ENCODE measurements at regions not wholly inside any gene's neighbourhood (a gene's known extent, or its start where the extent isn't known, plus 50 kb on each side); places are given as distances from the start of the nearest gene placed in this dataset.

DNA sequence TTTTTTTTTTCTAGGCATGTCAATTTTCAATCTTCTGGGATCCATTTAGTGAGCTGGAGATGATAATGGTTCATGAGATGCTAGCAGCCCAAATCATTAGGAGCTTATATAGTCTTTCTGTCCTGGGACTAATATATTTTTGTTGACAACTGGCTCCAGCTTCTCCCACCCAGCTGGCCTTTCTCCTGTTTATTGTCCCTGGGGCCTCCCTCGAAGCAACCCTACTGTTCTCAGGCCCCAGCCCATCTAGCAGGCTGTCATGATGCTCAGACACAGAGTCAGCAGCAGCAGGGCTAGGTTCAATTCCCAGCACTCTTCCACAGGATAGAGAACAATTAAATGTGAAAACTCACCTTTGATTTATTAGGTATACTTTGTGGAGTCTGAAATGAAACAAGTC is 127.6 kb upstream of the MID1 start:
- DNase-seq (ENCODE audit: low read depth in 2 of 2), result no peak

DNA sequence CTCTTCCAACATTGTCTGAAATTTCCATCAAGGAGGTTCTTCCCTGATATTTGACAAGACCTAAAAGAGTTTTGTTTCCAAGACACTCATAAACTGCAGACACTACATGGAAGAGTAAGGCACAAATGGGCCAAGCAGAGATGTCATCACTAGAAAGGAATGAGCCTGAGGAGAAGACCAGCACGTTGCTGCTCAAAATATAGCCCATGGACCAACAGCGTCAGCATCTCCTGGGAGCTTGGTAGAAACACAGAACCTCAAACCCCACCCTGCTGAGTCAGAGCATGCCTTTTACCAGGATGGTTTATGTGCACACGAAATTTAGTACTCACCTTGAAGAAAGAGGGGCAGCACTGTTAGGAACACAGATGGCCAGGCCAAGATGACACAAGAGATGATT is 128.7 kb upstream of the MID1 start:
- no peak for DNase-seq (ENCODE audit: low read depth in 2 of 2)

DNA sequence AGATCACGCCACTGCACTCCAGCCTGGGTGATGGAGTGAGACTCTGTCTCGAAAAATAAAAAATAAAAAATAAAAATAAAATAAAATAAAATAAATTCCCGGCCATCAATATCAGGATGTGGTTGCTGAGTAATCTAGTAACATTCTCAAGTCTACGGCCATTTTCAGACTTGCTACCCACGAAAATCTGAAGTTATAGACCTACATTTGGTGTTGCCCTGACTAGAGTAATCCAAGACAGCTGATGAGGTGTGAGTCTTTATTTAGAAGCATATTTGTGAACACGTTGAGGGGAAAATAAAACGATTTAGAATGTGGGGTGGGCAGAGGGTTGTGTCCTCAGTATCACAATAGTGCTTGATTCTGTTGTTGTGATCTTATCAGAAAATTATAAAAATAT is 130.2 kb upstream of the MID1 start:
- DNase-seq (ENCODE audit: low read depth in 2 of 2), result no peak

DNA sequence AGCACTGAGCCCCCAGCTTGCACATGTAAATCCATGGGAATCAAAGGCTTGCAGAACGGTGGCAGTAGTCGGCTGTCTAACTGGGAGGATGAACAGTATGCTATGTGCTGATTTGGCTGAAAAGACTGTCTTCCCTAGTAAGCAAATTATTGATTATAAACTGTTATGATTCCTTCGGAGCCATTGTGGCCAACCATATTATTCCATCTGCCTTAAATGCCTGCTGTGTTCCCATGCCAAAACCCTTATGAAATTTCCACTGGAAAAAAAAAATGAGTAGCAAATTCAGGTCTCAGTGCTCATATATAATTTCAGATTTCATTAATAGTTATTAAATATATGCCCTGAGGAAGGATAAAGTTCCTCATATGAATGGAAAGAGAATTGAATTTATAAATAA is 132.7 kb upstream of the MID1 start:
- DNase-seq (ENCODE audit: low read depth in 2 of 2), result no peak

DNA sequence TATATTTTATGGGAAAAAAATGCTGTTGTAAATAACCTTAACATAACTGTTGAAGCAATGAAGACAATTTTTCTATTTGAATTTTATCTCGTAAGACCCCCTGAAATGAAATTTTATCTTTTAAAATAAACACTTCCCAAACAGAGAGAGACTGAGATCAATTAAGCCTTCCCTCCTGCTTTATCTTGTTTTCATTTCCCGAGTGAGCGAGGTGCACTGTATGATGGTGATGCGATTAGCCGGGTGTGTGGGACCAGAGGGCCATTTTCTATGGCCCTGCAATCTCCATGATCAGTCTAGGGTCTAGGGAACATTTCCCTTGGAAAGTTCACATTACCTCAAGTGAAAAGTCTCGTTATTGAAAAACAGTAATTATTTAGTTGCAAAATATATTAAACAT is 134.1 kb upstream of the MID1 start:
- no peak for DNase-seq (ENCODE audit: low read depth in 2 of 2)

DNA sequence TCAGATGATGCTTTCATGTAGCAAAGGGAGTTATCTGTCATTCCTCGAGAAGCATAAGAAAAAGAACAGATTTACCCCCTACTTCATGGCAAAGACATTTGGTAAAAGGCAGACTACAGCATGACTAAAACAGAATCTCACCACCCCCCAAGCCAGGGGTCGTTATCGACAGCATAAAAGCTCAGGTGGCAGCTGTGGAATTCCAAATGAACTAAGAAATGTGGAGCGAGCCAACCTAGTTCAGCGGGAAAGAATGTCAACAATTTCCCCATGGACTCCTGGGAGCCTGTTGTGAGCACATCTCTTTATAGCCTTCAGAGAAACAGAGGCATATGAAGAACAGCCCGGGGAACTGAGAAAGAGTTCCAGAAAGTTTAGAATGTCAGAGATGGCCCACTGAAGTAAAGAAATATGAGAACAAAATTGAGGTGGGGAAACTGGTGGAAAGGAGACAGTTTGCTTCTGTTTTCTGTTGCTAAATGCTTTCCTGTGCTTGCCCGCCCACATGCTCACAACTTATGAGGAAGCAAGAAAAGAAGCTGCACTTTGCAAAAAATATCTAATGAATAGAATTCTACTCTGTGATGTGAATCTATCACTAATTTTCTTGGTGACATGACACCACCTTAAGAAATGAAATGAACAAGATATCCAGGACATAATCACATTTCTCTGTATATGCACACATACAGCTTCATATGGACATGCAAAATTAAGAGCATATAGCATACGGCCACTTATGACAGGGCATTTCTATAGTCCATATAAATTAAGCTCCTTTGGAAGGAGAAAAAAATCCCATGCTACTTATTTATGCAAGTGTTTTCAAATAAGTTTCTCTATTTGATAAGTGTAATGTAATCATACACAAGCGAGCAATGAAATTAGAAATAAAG is 135.3 kb upstream of the MID1 start:
- no peak for DNase-seq (ENCODE audit: low read depth in 2 of 2)

DNA sequence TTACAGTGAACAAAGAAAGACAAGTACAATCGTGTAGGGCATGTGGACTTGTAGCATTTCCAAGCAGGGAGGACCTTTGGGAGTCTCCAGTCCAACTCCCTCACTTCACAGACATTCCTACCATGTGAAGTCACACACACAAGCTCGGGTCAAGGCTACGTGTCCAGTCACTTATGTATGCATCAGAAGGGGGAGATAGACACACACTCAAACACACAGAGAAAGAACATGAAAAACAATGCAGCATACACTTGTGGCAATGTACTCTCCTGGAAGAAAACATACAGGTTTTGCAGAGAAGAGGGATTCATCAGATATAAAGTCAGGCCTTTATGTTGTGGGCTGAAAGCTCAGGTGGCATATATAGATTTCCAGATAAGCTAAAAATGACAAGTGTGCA is 136.1 kb upstream of the MID1 start:
- DNase-seq (ENCODE audit: low read depth in 2 of 2), result no peak

DNA sequence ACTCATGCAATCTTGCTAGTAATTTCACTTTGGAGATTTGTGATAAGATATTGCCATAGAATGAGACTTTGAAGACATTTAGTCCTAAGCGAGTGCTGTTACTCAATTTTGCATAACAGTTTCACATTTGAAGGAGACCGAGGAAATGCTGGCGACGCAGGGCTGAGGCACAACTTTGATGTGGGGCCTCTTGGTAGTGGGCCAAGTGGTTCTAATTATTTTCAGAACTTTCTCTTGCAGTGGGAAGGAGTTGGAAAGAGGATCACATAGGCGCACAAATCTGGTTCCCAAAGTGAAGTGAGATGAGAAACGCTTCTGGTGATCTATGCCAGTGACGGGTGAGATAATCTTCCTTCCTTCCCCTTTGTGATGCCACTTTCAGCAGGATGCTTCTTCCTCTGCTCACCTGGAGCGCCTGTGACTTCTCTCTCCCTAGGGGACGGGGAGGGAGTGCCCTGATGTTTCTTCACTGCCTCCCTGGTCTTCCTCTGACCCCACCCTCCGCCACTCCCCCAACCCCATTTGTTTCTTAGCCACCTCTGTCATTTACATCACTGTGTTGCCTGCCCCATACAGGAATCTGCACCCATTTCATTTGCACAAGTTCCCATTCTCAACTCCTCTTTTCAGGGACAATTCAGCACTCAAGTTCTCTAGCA is 138.9 kb upstream of the MID1 start:
- DNase-seq (ENCODE audit: low read depth in 2 of 2), result no peak

DNA sequence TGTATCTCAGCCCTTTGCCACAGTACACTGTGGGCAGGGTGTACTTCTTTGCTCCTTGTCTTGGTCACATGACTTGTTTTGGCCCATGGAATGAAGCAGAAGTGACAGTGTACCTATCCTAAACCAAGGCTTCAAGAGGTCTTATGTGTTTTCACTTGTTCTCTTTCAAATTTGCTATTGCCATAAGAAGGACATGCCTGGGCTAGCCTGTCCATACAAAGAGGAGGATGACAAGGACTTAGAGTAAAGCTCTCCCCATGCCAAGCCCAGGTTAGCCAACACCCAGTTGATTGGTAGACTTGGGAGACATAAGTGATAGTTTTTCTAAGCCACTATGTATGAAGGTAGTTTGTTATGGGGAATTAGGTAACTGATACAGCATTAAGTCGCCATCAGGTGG is 141.1 kb upstream of the MID1 start:
- no peak for DNase-seq (ENCODE audit: low read depth in 2 of 2)

DNA sequence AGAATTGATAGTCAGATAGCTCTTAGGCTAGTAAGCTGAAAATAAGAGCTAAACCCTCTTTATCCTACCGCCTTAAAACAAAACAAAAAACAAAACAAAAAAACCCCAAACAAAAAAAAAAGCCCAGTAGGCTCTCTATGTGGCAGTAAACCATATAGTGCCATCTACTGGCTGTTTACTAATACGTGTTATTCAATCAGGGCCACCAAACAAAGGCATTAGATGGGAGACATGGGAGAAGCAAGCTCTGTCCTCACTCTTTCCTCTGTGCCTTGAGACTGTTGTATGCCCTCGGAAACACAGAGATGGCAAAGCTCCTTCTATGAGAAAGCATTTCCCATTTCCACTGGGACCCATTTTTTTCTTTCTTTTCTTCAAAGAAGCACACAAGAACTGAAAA is 148.8 kb upstream of the MID1 start:
- DNase-seq (ENCODE audit: low read depth in 2 of 2), result no peak

DNA sequence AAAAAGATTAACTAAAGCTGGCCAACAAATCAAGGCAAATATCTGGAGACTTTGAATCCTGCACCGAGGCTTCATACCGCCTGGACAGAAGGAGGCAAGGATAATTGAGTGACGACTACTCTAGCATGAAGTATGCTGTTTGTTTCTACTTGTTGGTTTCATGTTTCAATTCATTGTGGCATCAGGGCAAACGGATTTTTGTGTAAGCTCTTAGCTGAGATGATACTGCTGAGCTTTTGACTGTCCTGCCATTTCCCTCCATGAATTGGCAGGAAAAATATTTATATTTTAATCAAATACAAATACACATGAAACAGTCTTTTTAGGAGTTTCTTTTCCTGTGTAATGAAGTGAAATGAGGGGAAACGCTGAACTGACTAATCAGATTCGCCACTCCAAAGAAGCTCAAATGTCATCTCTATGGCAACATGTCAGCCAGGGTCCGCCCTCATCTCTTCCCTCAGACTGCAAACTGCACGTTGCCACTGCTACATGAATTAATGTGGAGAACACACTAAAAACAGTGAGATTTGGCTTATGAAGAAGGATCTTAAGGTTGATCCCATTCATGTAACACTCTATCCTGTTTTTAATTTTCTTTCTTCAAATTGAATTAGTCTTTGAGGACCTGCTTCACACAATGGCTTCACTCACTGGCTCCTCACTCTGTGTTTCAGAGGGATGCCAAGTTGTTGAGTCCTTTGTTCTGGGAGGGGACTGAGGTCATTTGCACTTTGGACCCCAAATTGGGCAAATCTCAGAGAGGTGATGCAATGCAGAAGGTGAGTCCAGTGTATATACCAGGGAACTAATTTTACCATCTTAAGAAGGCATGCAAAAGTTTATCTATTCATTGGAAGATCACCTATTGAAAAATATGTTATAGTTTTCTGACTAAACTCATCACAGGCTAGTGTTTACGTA is 149.6 kb upstream of the MID1 start:
- DNase-seq (ENCODE audit: low read depth in 2 of 2), result no peak

DNA sequence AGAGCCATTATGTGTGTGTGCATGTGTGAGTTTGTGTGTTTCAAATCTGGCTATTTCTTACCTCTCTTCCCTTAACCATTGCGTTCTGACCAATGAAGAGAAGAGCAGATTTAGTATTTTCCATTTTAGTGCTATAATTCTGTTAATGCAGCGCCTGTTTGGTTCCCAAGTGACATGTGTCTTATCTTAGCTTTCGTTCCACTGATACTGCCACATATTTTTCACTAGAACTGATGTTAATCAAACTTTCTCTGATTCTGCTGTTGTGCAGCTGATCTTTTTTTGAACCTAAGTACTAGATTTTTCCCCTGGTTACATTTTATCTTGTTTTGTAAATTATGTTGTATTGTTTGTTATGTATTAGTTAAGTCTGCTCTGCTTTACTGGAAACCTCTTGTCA is 152.9 kb upstream of the MID1 start:
- DNase-seq (ENCODE audit: low read depth in 2 of 2), result no peak

DNA sequence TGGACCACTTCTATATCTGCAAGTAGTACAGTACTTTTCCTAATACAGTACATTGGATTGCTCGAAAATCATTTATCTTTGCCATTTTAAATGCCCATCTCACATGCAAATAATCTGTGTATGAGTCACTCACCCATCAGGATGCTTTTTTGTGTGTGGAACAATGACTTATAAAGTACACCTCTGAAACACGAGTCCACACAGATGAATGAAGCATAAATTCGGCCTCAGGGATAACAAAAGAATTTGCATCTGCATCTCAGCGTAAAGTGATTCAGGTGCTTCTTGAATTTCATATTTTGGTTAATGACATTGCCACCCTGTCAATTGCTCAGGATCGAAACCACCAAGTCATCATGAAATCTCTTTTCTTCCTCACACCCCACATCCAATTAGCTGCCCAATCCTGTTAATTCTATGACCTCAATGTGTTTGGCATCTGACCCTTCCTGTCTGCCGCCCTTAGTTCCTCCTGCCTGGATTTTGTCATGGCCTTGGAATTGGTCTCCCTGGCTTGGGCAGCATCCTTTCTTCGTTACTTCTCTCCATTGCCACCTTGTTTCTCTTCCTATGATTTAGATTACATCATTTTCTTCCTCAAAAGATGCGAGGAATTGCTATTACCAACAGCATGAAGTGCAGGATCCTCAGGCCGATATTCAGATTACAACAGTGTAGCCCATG is 161.6 kb upstream of the MID1 start:
- DNase-seq (ENCODE audit: low read depth in 2 of 2), result no peak

DNA sequence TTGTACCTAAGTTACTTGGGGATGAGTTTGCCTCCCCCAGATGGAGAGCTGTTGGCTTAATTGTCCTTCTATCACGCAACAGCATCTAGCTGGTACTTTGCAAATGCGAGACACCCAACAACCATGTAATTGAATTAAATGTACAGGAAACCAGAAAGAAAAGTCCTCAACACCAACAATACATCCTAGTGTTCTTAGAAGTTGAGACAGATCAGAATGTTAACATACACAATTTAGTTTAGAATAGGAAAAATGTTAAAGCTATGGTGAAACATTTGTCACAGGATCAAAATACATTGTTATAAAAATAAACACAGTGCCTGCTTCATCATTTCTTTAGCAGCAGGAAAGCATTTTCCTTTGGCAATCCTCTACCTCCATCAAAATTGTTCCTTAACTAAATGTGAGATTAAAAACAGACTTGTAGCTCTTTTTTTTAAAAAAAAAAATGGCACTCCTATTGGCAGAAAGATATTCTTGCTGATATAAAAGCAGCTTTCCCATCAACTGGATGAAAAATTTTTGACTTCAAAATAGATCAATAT is 163.1 kb upstream of the MID1 start:
- DNase-seq (ENCODE audit: low read depth in 2 of 2), result no peak

DNA sequence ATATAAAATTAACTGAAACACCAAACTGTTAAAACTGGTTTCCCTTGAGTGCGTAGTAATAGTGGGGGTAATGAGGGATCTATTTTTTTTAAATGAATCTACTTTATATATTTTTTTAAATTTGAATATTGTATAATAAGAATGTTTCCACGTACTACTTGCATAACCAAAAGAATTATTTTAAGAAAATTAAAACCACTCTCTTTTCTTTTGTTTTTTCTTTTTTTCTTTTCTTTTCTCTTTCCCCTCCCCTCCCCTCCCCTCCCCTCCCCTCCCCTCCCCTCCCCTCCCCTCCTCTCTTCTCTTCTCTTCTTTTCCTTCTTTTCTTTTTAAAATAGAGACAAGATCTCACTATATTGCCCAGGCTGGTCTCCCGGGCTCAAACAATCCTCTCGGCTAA is 166.9 kb upstream of the MID1 start:
- DNase-seq (ENCODE audit: low read depth in 2 of 2), result no peak

DNA sequence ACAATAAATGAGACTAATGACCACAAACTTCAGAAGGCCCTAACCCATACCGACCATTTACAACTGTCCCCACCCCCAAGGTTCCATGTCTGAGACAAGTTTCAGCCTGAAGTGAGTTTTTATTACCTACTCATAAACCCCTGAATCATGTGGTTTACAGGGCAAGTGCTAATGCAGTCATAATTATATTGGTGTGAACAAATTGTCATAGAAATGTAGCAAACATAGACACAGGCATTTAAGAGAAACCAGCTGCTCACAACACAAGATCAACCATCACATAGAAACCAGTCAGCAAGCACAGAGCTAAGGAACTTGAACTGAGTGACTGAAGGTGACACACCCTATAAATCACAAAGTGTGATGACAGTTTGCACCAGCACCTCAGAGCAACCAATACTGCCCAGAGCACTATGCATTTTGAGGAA is 173.8 kb upstream of the MID1 start:
- DNase-seq (ENCODE audit: low read depth in 2 of 2), result no peak

DNA sequence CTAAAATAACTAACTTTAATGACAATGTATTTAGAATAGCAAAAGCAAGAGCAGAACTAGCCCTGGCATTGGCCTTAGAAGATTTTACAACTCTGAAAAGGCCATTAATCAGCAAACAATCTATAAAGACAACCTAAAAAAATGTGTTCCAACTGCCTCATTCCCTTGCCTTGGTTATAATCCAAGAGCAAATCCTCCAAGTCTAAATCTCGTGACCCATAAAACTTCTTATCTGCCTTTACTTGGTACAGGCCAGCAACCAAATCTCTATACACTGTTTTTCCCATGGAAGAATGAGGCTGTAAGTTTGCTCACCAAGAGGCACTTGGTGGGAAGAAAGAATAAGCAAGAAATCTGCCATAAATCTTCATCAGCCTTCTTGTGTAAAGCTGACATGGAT is 175.3 kb upstream of the MID1 start:
- no peak for DNase-seq (ENCODE audit: low read depth in 2 of 2)

DNA sequence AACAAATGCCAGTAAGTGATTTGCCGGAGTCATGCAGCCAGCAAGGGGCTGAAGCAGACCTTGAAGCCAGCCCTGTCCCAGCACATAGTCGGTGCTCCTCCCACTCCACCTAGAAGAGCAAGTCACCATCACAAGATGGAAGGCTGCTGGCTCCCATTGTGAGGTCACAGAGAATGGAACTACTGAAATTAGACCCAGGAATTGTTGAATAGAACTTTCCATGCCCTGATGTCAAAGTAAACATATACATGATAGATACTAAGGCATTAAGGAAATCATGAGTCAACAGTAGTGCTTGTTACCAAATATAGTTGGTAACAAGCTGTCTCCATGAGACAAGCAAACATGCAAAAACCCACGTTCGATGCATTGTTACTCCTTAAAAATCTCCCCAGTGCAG is 177.1 kb upstream of the MID1 start:
- no peak for DNase-seq (ENCODE audit: low read depth in 2 of 2)

DNA sequence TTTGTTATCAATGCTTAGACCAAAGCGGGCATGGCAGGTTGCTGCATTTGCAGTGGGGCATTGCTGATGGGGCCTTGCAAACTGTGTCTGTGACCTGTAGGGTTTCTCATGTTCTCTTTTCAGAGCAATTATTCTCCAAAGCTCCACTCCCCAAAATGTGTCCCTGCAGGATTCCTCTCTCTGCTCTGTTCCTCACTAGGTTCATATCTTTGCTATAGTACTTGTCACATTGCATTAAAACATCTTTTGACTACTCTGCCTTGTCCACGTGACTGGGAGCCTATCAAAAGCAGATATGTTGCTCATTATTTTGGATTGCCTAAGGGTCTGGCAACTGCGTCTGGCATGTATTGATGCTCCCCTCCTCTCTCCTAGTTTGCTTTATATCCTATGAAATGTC is 177.7 kb upstream of the MID1 start:
- no peak for DNase-seq (ENCODE audit: low read depth in 2 of 2)

DNA sequence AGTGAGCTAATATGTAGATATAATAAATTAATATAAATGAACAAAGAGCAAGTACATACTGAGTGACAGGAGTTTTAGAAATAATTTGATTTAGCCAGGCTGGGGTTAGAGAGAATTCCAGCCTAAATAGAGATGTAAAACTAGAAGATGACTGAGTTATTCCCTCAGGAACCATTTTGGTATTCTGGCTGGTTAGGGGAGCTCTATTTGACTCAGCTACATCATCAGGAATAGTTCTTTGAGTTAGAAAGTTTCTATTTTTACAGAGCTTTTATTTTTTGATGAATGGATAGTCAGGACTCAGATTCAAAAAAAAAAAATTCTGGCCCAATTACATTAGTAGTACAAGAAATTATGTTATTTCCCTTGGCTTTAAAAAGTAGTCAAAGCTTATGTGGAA is 180.4 kb upstream of the MID1 start:
- DNase-seq (ENCODE audit: low read depth in 2 of 2), result no peak

DNA sequence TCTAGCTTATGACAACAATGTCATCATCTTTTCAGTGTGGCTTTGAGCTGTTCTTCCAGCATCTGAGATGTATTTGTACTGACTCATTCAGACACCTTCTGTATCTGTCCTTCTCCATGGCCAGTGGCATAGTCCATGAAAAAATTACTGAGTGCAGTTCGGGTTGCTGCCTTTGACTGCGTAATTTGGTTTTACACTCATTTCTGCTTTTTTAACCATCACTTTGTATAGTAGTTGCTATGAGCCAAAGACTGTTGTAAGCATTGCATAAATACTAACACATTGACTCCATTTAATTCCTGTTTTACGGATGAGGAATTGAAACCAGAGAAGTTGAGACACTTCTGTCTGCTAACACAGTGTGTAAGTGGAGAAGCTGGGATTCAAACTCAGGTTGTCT is 190.7 kb upstream of the MID1 start:
- DNase-seq (ENCODE audit: low read depth in 2 of 2), result no peak

DNA sequence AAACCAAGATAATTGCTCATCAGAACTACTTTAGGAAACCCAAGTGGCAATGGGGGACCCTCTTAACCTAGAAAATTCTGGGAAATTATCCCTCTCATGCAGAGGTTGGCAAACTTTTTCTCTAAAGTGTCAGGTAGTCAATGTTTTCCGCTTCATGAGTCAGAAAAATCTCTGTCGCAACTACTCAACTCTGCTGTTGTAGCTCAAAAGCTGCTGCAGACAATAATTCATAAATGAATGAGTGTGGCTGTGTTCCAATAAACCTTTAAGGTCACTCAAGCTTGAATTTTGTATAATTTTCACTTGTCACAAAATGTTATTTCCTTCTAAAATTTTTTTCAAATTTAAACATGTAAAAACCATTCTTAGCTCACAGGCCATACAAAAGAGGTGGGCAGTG is 193.4 kb upstream of the MID1 start:
- DNase-seq (ENCODE audit: low read depth in 2 of 2), result no peak

Data from activated CD4-positive, alpha-beta T cell treated with anti-CD3 and anti-CD28 coated beads for 24 hours (primary cell).